ENCODE measurements at regions not wholly inside any gene's neighbourhood (a gene's known extent, or its start where the extent isn't known, plus 50 kb on each side); places are given as distances from the start of the nearest gene placed in this dataset.
"Not testable (repeated sequence)": the region's sequence is repeated elsewhere in the genome, so short reads cannot be mapped to it uniquely, and the experiment has no call there.

- not testable (repeated sequence) for TF ChIP-seq CTCF, EP300 (IDR thresholded peaks at IDR 0.05)
These were observed 107.2 kb upstream of the ACBD5 start for GRCh38 chr10:27347827-27348207.
